Testis (tissue), 2 donors: ENCODE measurements at regions not wholly inside any gene's neighbourhood (a gene's known extent, or its start where the extent isn't known, plus 50 kb on each side); places are given as distances from the start of the nearest gene placed in this dataset.

Source experiments
- POLR2A ChIP-seq: fragments of 450-650 bp; IDR thresholded peaks from one replicate; pipeline ENCODE4 v1.6.1; 2017; ENCODE audit warnings: antibody characterized with exemption, mild to moderate bottlenecking, moderate library complexity
- TF ChIP-seq, protein P1 (sequence below), 3 experiments: fragments of 450-650 bp in 2 of 3; fragments of 200-600 bp in 1 of 3; sonication (generic) in 1 of 3; IDR thresholded peaks; one replicate each; pipeline ENCODE4 v1.5.1; 2016 to 2019; ENCODE audit warnings: antibody characterized with exemption in 3 of 3, mild to moderate bottlenecking in 2 of 3, moderate library complexity in 1 of 3

GRCh38 chr3:102687851-102688555 lies 253.2 kb downstream of the ZPLD1 start:
- TF ChIP-seq, protein P1, sequence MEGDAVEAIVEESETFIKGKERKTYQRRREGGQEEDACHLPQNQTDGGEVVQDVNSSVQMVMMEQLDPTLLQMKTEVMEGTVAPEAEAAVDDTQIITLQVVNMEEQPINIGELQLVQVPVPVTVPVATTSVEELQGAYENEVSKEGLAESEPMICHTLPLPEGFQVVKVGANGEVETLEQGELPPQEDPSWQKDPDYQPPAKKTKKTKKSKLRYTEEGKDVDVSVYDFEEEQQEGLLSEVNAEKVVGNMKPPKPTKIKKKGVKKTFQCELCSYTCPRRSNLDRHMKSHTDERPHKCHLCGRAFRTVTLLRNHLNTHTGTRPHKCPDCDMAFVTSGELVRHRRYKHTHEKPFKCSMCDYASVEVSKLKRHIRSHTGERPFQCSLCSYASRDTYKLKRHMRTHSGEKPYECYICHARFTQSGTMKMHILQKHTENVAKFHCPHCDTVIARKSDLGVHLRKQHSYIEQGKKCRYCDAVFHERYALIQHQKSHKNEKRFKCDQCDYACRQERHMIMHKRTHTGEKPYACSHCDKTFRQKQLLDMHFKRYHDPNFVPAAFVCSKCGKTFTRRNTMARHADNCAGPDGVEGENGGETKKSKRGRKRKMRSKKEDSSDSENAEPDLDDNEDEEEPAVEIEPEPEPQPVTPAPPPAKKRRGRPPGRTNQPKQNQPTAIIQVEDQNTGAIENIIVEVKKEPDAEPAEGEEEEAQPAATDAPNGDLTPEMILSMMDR (IDR thresholded peaks at IDR 0.05): no peak
- TF ChIP-seq POLR2A: no peak
